Upper lobe of left lung (tissue), 4 donors: ENCODE measurements at regions not wholly inside any gene's neighbourhood (a gene's known extent, or its start where the extent isn't known, plus 50 kb on each side); places are given as distances from the start of the nearest gene placed in this dataset.

Source experiments
- CTCF ChIP-seq, 6 experiments: fragments of 450-650 bp in 4 of 6; fragments of 200-600 bp in 2 of 6; sonication (generic) in 2 of 6; IDR thresholded peaks; one replicate each; pipeline ENCODE4 v1.5.1; 2016 to 2019; ENCODE audit warnings: antibody characterized with exemption in 6 of 6
- EP300 ChIP-seq, 4 donors: sonication (generic); formaldehyde crosslinking; IDR thresholded peaks; one replicate each; pipeline ENCODE4 v1.5.1; 2017; ENCODE audit warnings: antibody characterized with exemption in 4 of 4, control low read depth in 2 of 4
- POLR2A ChIP-seq, 4 donors: fragments of 450-650 bp; IDR thresholded peaks; one replicate each; pipeline ENCODE4 v1.5.1; 2016 to 2017; ENCODE audit warnings: antibody characterized with exemption in 4 of 4, mild to moderate bottlenecking in 2 of 4
- POLR2AphosphoS5 ChIP-seq, 2 donors: sonication (generic); formaldehyde crosslinking; IDR thresholded peaks; one replicate each; pipeline ENCODE4 v1.5.1; 2017; ENCODE audit warnings: antibody characterized with exemption in 2 of 2

DNA sequence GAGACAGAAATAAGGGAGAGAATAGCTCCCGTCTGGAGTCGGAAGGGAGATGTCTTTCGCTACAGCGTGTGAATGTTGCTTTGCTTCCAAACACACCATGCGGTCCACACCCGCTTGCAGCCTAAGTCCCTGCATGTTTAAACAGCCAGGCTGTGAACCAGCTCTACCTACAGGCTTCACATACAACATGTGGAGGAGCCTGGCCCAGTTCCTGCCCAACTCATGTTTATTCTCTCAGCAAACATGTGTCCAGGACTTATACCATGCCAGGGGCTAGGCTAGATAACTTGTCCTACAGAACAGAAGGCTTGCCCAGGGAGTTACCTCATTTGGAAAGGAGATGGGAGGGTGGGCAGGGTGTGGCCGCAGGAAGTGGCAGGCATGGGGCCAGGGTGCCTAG lies 181.5 kb downstream of the FOXO1 start:
- TF ChIP-seq CTCF (IDR thresholded peaks at IDR 0.05) (no peak), POLR2A (IDR thresholded peaks at IDR 0.05) (no peak), EP300 (IDR thresholded peaks at IDR 0.05) (no peak), POLR2AphosphoS5 (IDR thresholded peaks at IDR 0.05) (no peak)
